Type B pancreatic cell (in vitro differentiated cells): ENCODE measurements at regions not wholly inside any gene's neighbourhood (a gene's known extent, or its start where the extent isn't known, plus 50 kb on each side); places are given as distances from the start of the nearest gene placed in this dataset.

Source experiments
- DNase-seq: peaks from one replicate; pipeline ENCODE4 v3.0.0; 2021; ENCODE audit warnings: mixed read lengths; ENCODE audit not compliant: unreplicated experiment; ENCODE audit errors: extremely low spot score
- H3K27ac Mint-ChIP-seq: 2 replicates; pipeline ENCODE4 v1.8.0; 2021; ENCODE audit warnings: mild to moderate bottlenecking, mixed read lengths
- H3K27me3 Mint-ChIP-seq: 2 replicates; pipeline ENCODE4 v1.8.0; 2021; ENCODE audit warnings: mixed read lengths
- H3K36me3 Mint-ChIP-seq: 2 replicates; pipeline ENCODE4 v1.8.0; 2021; ENCODE audit warnings: mixed read lengths
- H3K4me1 Mint-ChIP-seq: one replicate; pipeline ENCODE4 v1.8.0; 2021; ENCODE audit warnings: mixed read lengths; ENCODE audit not compliant: unreplicated experiment
- H3K4me3 Mint-ChIP-seq: 2 replicates; pipeline ENCODE4 v1.8.0; 2021; ENCODE audit warnings: mild to moderate bottlenecking, mixed read lengths
- H3K9me3 Mint-ChIP-seq: 2 replicates; pipeline ENCODE4 v1.8.0; 2021; ENCODE audit warnings: mixed read lengths
- CTCF ChIP-seq: fragments of 200-600 bp; sonication (generic); conservative IDR thresholded peaks from 2 replicates; pipeline ENCODE4 v1.5.0; 2021; ENCODE audit warnings: antibody characterized with exemption, mild to moderate bottlenecking

GRCh38 chr2:235283246-235283645, 210.6 kb upstream of the AGAP1 start:
- Mint-ChIP-seq H3K36me3 (no peaks in the 10 kb centered on the region), H3K4me1 (peaks cover 8% of the 10 kb centered on the region), H3K27ac (no peak overlapping the region), H3K9me3 (peaks cover 4% of the 10 kb centered on the region), H3K4me3 (no peak overlapping the region), H3K27me3 (peaks cover 3% of the 10 kb centered on the region)
- no peak for TF ChIP-seq CTCF
- no peak for DNase-seq

GRCh38 chr2:235286622-235287374, 207.0 kb upstream of the AGAP1 start:
- no peak overlapping the region for H3K27ac Mint-ChIP-seq
- H3K4me3 Mint-ChIP-seq: no peak overlapping the region
- H3K9me3 Mint-ChIP-seq: peaks cover 8% of the 10 kb centered on the region
- DNase-seq: no peak
- H3K4me1 Mint-ChIP-seq: peaks cover 8% of the 10 kb centered on the region
- no peaks in the 10 kb centered on the region for H3K36me3 Mint-ChIP-seq
- H3K27me3 Mint-ChIP-seq: peaks cover 7% of the 10 kb centered on the region
- no peak for TF ChIP-seq CTCF

GRCh38 chr2:235287375-235287733, 206.5 kb upstream of the AGAP1 start:
- Mint-ChIP-seq H3K4me1 (peaks cover 8% of the 10 kb centered on the region), H3K9me3 (peaks cover 8% of the 10 kb centered on the region), H3K36me3 (no peaks in the 10 kb centered on the region), H3K27ac (no peak overlapping the region), H3K27me3 (peaks cover 8% of the 10 kb centered on the region), H3K4me3 (no peak overlapping the region)
- no peak for DNase-seq
- no peak for TF ChIP-seq CTCF

GRCh38 chr2:235291461-235291860, 202.4 kb upstream of the AGAP1 start:
- peaks cover 9% of the 10 kb centered on the region for H3K27me3 Mint-ChIP-seq

GRCh38 chr2:235293061-235293460, 200.8 kb upstream of the AGAP1 start:
- H3K27me3 Mint-ChIP-seq: peaks cover 12% of the 10 kb centered on the region
- no peak for TF ChIP-seq CTCF
- H3K36me3 Mint-ChIP-seq: no peaks in the 10 kb centered on the region
- no peak overlapping the region for H3K4me3 Mint-ChIP-seq
- H3K4me1 Mint-ChIP-seq: no peaks in the 10 kb centered on the region
- no peak for DNase-seq
- no peak overlapping the region for H3K27ac Mint-ChIP-seq
- peaks cover 5% of the 10 kb centered on the region for H3K9me3 Mint-ChIP-seq

More at GRCh38 chr2:235291461-235291860, 202.4 kb upstream of the AGAP1 start:
- no peak for DNase-seq
- Mint-ChIP-seq H3K27ac (peak overlapping the region; percentile 16), H3K36me3 (no peaks in the 10 kb centered on the region), H3K9me3 (peaks cover 8% of the 10 kb centered on the region), H3K4me3 (no peak overlapping the region), H3K4me1 (peaks cover 8% of the 10 kb centered on the region)
- no peak for TF ChIP-seq CTCF
